ENCODE measurements at regions not wholly inside any gene's neighbourhood (a gene's known extent, or its start where the extent isn't known, plus 50 kb on each side); places are given as distances from the start of the nearest gene placed in this dataset.

- TF ChIP-seq, protein P1, sequence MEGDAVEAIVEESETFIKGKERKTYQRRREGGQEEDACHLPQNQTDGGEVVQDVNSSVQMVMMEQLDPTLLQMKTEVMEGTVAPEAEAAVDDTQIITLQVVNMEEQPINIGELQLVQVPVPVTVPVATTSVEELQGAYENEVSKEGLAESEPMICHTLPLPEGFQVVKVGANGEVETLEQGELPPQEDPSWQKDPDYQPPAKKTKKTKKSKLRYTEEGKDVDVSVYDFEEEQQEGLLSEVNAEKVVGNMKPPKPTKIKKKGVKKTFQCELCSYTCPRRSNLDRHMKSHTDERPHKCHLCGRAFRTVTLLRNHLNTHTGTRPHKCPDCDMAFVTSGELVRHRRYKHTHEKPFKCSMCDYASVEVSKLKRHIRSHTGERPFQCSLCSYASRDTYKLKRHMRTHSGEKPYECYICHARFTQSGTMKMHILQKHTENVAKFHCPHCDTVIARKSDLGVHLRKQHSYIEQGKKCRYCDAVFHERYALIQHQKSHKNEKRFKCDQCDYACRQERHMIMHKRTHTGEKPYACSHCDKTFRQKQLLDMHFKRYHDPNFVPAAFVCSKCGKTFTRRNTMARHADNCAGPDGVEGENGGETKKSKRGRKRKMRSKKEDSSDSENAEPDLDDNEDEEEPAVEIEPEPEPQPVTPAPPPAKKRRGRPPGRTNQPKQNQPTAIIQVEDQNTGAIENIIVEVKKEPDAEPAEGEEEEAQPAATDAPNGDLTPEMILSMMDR (conservative IDR thresholded peaks at IDR 0.05 in 1 of 2, IDR thresholded peaks at IDR 0.05 in 1 of 2; ENCODE audit: extremely low read depth in 1 of 2, insufficient read depth in 1 of 2, low read depth in 1 of 2, low read length in 2 of 2), result no peak
- no peak for TF ChIP-seq EZH2 (IDR thresholded peaks at IDR 0.05; ENCODE audit: borderline replicate concordance, low read length)
These were observed 266.3 kb downstream of the PSAT1 start for GRCh38 chr9:78563269-78563668.
